Fibroblast of villous mesenchyme (primary cell): ENCODE measurements at regions not wholly inside any gene's neighbourhood (a gene's known extent, or its start where the extent isn't known, plus 50 kb on each side); places are given as distances from the start of the nearest gene placed in this dataset.

Experiments
- DNase-seq: peaks from one replicate; pipeline ENCODE4 v3.0.0-alpha.2; 2010; ENCODE audit warnings: low read depth
- H3K4me3 ChIP-seq: 2 replicates; pipeline ENCODE4 v1.5.1; 2011; ENCODE audit warnings: low read depth, mild to moderate bottlenecking, low read length
- CTCF ChIP-seq: IDR thresholded peaks from 2 replicates; pipeline ENCODE4 v1.5.1; 2012; ENCODE audit warnings: low read depth, mild to moderate bottlenecking, low read length; ENCODE audit not compliant: insufficient read depth

GRCh38 chr21:17449701-17450100, 63.1 kb upstream of the CXADR start:
- TF ChIP-seq CTCF = no peak
- H3K4me3 ChIP-seq = no peak overlapping the region
- no peak for DNase-seq

GRCh38 chr21:17451364-17451891, 61.4 kb upstream of the CXADR start:
- peak; percentile 81 for DNase-seq
- no peak overlapping the region for H3K4me3 ChIP-seq

GRCh38 chr21:17454315-17455027, 58.4 kb upstream of the CXADR start:
- peak; percentile 91 for DNase-seq

More at GRCh38 chr21:17451364-17451891, 61.4 kb upstream of the CXADR start:
- TF ChIP-seq CTCF = no peak

GRCh38 chr21:17455028-17455353, 57.9 kb upstream of the CXADR start:
- DNase-seq = no peak
- TF ChIP-seq CTCF = no peak
- peak overlapping the region; percentile 18 for H3K4me3 ChIP-seq

More at GRCh38 chr21:17454315-17455027, 58.4 kb upstream of the CXADR start:
- TF ChIP-seq CTCF = no peak
- H3K4me3 ChIP-seq = peak overlapping the region; percentile 37

GRCh38 chr21:17455451-17455850, 57.4 kb upstream of the CXADR start:
- no peak for DNase-seq
- TF ChIP-seq CTCF = no peak
- no peak overlapping the region for H3K4me3 ChIP-seq

- no peak overlapping the region for H3K4me3 ChIP-seq
- DNase-seq = no peak
- TF ChIP-seq CTCF = no peak
Measured at GRCh38 chr21:17458279-17458678, 54.6 kb upstream of the CXADR start.

GRCh38 chr21:17460094-17460493, 52.7 kb upstream of the CXADR start:
- no peak overlapping the region for H3K4me3 ChIP-seq
- no peak for DNase-seq
- no peak for TF ChIP-seq CTCF
